Fibroblast of the aortic adventitia (primary cell): ENCODE measurements at regions not wholly inside any gene's neighbourhood (a gene's known extent, or its start where the extent isn't known, plus 50 kb on each side); places are given as distances from the start of the nearest gene placed in this dataset.
A peak's percentile ranks its signal among the peaks of the same experiment; 100 is the strongest.

ENCODE experiments used
- DNase-seq: peaks from one replicate; pipeline ENCODE4 v3.0.0-alpha.2; 2010; ENCODE audit warnings: low read depth
- H3K4me3 ChIP-seq: 2 replicates; pipeline ENCODE4 v1.5.1; 2011; ENCODE audit warnings: low read depth, mild to moderate bottlenecking, control low read depth, low read length, moderate library complexity
- CTCF ChIP-seq: IDR thresholded peaks from 2 replicates; pipeline ENCODE4 v1.5.1; 2011; ENCODE audit warnings: mild to moderate bottlenecking, low read length, control low read depth, inconsistent platforms; ENCODE audit not compliant: insufficient read depth

GRCh38 chr2:60671966-60672365 lies 84.1 kb upstream of the PAPOLG start:
- no peak for DNase-seq
- TF ChIP-seq CTCF = no peak
- H3K4me3 ChIP-seq = no peak overlapping the region

- DNase-seq = peak; percentile 63
- peak; percentile 96 for TF ChIP-seq CTCF
- H3K4me3 ChIP-seq = no peak overlapping the region
These were observed 81.4 kb upstream of the PAPOLG start for GRCh38 chr2:60674524-60675165.

GRCh38 chr2:60675301-60675700 lies 80.8 kb upstream of the PAPOLG start:
- TF ChIP-seq CTCF = no peak
- no peak for DNase-seq
- no peak overlapping the region for H3K4me3 ChIP-seq

GRCh38 chr2:60676706-60677330 lies 79.2 kb upstream of the PAPOLG start:
- no peak for TF ChIP-seq CTCF
- DNase-seq = no peak
- no peak overlapping the region for H3K4me3 ChIP-seq

- no peak for TF ChIP-seq CTCF
- H3K4me3 ChIP-seq = no peak overlapping the region
- DNase-seq = no peak
These were observed 78.7 kb upstream of the PAPOLG start for GRCh38 chr2:60677356-60677755.

GRCh38 chr2:60678551-60678950 lies 77.5 kb upstream of the PAPOLG start:
- H3K4me3 ChIP-seq = no peak overlapping the region
- DNase-seq = no peak
- TF ChIP-seq CTCF = no peak
